GM12864 (cell line): ENCODE measurements at regions not wholly inside any gene's neighbourhood (a gene's known extent, or its start where the extent isn't known, plus 50 kb on each side); places are given as distances from the start of the nearest gene placed in this dataset.
"Not testable (repeated sequence)": the region's sequence is repeated elsewhere in the genome, so short reads cannot be mapped to it uniquely, and the experiment has no call there.

Experiments
- DNase-seq: peaks from one replicate; pipeline ENCODE4 v3.0.0-alpha.2; 2011; ENCODE audit warnings: low read depth
- H3K4me3 ChIP-seq: 2 replicates; pipeline ENCODE4 v1.5.1; 2011; ENCODE audit warnings: mild to moderate bottlenecking, low read depth, low read length, control low read depth
- CTCF ChIP-seq: IDR thresholded peaks from 2 replicates; pipeline ENCODE4 v1.5.1; 2011; ENCODE audit warnings: low read depth, mild to moderate bottlenecking, moderate library complexity, low read length, control low read depth, inconsistent platforms; ENCODE audit errors: missing control alignments

- DNase-seq: no peak
- TF ChIP-seq CTCF: no peak
- no peak overlapping the region for H3K4me3 ChIP-seq
Measured at GRCh38 chr10:3324612-3325038, 152.0 kb upstream of the PITRM1 start.

GRCh38 chr10:3323865-3324498, 151.4 kb upstream of the PITRM1 start:
- DNase-seq: no peak
- H3K4me3 ChIP-seq: no peak overlapping the region
- TF ChIP-seq CTCF: no peak

- DNase-seq: no peak
- TF ChIP-seq CTCF: no peak
- H3K4me3 ChIP-seq: no peak overlapping the region
Measured at GRCh38 chr10:3321123-3321522, 148.5 kb upstream of the PITRM1 start.

- DNase-seq: no peak
- no peak for TF ChIP-seq CTCF
Measured at GRCh38 chr10:3319811-3320226, 147.2 kb upstream of the PITRM1 start.

GRCh38 chr10:3318480-3318807, 145.9 kb upstream of the PITRM1 start:
- H3K4me3 ChIP-seq, DNase-seq: not testable (repeated sequence)

More at GRCh38 chr10:3319811-3320226, 147.2 kb upstream of the PITRM1 start:
- H3K4me3 ChIP-seq: no peak overlapping the region

GRCh38 chr10:3317553-3318479, 145.2 kb upstream of the PITRM1 start:
- DNase-seq: not testable (repeated sequence)

GRCh38 chr10:3314445-3315085, 142.0 kb upstream of the PITRM1 start:
- DNase-seq, H3K4me3 ChIP-seq: not testable (repeated sequence)

More at GRCh38 chr10:3317553-3318479, 145.2 kb upstream of the PITRM1 start:
- H3K4me3 ChIP-seq: not testable (repeated sequence)

GRCh38 chr10:3313784-3314444, 141.3 kb upstream of the PITRM1 start:
- not testable (repeated sequence) for DNase-seq

More at GRCh38 chr10:3313784-3314444, 141.3 kb upstream of the PITRM1 start:
- H3K4me3 ChIP-seq: not testable (repeated sequence)
